K562 (cell line): ENCODE measurements at regions not wholly inside any gene's neighbourhood (a gene's known extent, or its start where the extent isn't known, plus 50 kb on each side); places are given as distances from the start of the nearest gene placed in this dataset.

Experiments used
- ATAC-seq: fragments of 200-7000 bp; cut with Tn5 transposase; 3 replicates; pipeline ENCODE4 v1.9.1; 2020; ENCODE audit warnings: moderate library complexity
- BruUV-seq: library from RNA; stranded (reverse); fragments of 400-500 nt; replicated peaks from 2 replicates; lab custom pipeline; 2021; lab: Mats Ljungman, UMichigan
- CTCF ChIA-PET: fragments of 300-600 bp; formaldehyde crosslinking; extraction: SDS; loops from one replicate; lab custom pipeline; 2021; ENCODE audit warnings: low intra/inter-chr PET ratio; lab: Yijun Ruan, JAX
- POLR2A ChIA-PET: fragments of 300-600, 350-650 bp; sonication (Branson Sonifier 250); formaldehyde crosslinking; extraction: SDS; loops from one replicate; lab custom pipeline; 2021; ENCODE audit warnings: antibody characterized with exemption, inconsistent platforms; lab: Yijun Ruan, JAX
- DNase-seq, 4 experiments: peaks; one replicate each; pipeline versions ENCODE4 v3.0.0 to v3.0.0-alpha.2; 2011 to 2018; ENCODE audit warnings: low spot score in 3 of 4, mixed read lengths in 3 of 4; ENCODE audit errors: extremely low read depth in 1 of 4
- FAIRE-seq: peaks from 2 replicates; lab custom pipeline; 2011; peaks lifted over from hg19 to GRCh38; lab: Jason Lieb, UNC
- H2AFZ ChIP-seq: 2 replicates; pipeline ENCODE4 v1.6.0; 2011; ENCODE audit warnings: low read depth, low read length, control low read depth, inconsistent platforms
- H3K27ac ChIP-seq: fragments of 200-600 bp; 3 replicates; pipeline ENCODE4 v1.8.0; 2011; ENCODE audit warnings: low read depth, mild to moderate bottlenecking, control low read depth, inconsistent platforms, low read length, moderate library complexity, mixed read lengths; ENCODE audit errors: extremely low read depth
- H3K27me3 ChIP-seq, 2 experiments: fragments of 300-600 bp in 1 of 2; 2 replicates in 1 of 2; 3 replicates in 1 of 2; pipeline versions ENCODE4 v1.6.0 to v1.8.0; 2011; ENCODE audit warnings: inconsistent platforms in 2 of 2, low read length in 2 of 2, mild to moderate bottlenecking in 1 of 2, mixed read lengths in 1 of 2, moderate library complexity in 1 of 2; ENCODE audit not compliant: control insufficient read depth in 2 of 2, insufficient read depth in 2 of 2
- H3K36me3 ChIP-seq: fragments of 300-600 bp; 3 replicates; pipeline ENCODE4 v1.8.0; 2011; ENCODE audit warnings: mild to moderate bottlenecking, low read length, inconsistent platforms; ENCODE audit not compliant: control insufficient read depth, insufficient read depth
- H3K4me1 ChIP-seq, 2 experiments: fragments of 200-600 bp in 1 of 2; replicated peaks in 1 of 2; 2 replicates in 1 of 2; 3 replicates in 1 of 2; pipeline versions ENCODE4 v1.5.1 to v1.8.0; 2011; ENCODE audit warnings: inconsistent platforms in 2 of 2, low read length in 2 of 2, mild to moderate bottlenecking in 1 of 2, mixed read lengths in 1 of 2, moderate library complexity in 1 of 2; ENCODE audit not compliant: control insufficient read depth in 2 of 2, insufficient read depth in 2 of 2
- H3K4me2 ChIP-seq: 2 replicates; pipeline ENCODE4 v1.6.1; 2011; ENCODE audit warnings: low read length, control low read depth, inconsistent platforms, mixed read lengths; ENCODE audit not compliant: insufficient read depth
- H3K4me3 ChIP-seq: fragments of 200-600 bp; sonication (generic), shearing (Covaris generic); 2 replicates; pipeline ENCODE4 v1.5.1; 2016; ENCODE audit warnings: control low read depth, inconsistent platforms
- H3K79me2 ChIP-seq: fragments of 200-600 bp; 3 replicates; pipeline ENCODE4 v1.8.0; 2011; ENCODE audit warnings: low read length, inconsistent platforms; ENCODE audit not compliant: control insufficient read depth, insufficient read depth
- H3K9ac ChIP-seq, 2 experiments: 2 replicates each; pipeline versions ENCODE4 v1.6.0 to v1.6.1; 2011; ENCODE audit warnings: low read depth in 2 of 2, low read length in 2 of 2, control low read depth in 1 of 2, inconsistent platforms in 1 of 2, mild to moderate bottlenecking in 1 of 2, mixed read lengths in 1 of 2; ENCODE audit not compliant: insufficient read depth in 1 of 2
- H3K9me1 ChIP-seq: one replicate; pipeline ENCODE4 v1.6.0; 2011; ENCODE audit warnings: inconsistent platforms, mild to moderate bottlenecking, low read length, moderate library complexity; ENCODE audit not compliant: control insufficient read depth, insufficient read depth
- H3K9me3 ChIP-seq: replicated peaks from 2 replicates; pipeline ENCODE4 v1.5.1; 2011; ENCODE audit warnings: low read depth, low read length, inconsistent platforms; ENCODE audit not compliant: control insufficient read depth, insufficient read depth
- H4K20me1 ChIP-seq: replicated peaks from 2 replicates; pipeline ENCODE4 v1.6.1; 2011; ENCODE audit warnings: low read length, inconsistent platforms, mixed read lengths; ENCODE audit not compliant: control insufficient read depth, insufficient read depth
- CBX2 ChIP-seq: fragments of 200-600 bp; sonication (generic); IDR thresholded peaks from one replicate; pipeline ENCODE4 v1.6.1; 2012; ENCODE audit warnings: mild to moderate bottlenecking, low read length, inconsistent platforms; ENCODE audit not compliant: insufficient read depth, poor library complexity, severe bottlenecking
- HSF4 ChIP-seq: fragments of 250-450 bp; sonication (Bioruptor Pico); IDR thresholded peaks from 2 replicates; pipeline ENCODE4 v2.1.2; 2022; ENCODE audit warnings: mild to moderate bottlenecking, moderate library complexity, borderline replicate concordance
- NFIC ChIP-seq: fragments of 450-650 bp; IDR thresholded peaks from 2 replicates; pipeline ENCODE4 v1.6.1; 2017; ENCODE audit warnings: mild to moderate bottlenecking, inconsistent platforms
- RBFOX2 ChIP-seq: fragments of 200-400 bp; formaldehyde crosslinking; IDR thresholded peaks from 2 replicates; pipeline ENCODE4 v1.6.1; 2017; ENCODE audit warnings: low read depth, mild to moderate bottlenecking, low read length, moderate library complexity
- ZBTB34 ChIP-seq: fragments of 250-450 bp; sonication (Bioruptor Pico); IDR thresholded peaks from 2 replicates; pipeline ENCODE4 v1.8.0; 2021; ENCODE audit warnings: mild to moderate bottlenecking, moderate library complexity
- ZNF12 ChIP-seq: sonication (generic); formaldehyde crosslinking; IDR thresholded peaks from 2 replicates; pipeline ENCODE4 v1.4.0; 2020; ENCODE audit warnings: mild to moderate bottlenecking, missing genetic modification reagents
- ZNF324 ChIP-seq: fragments of 250-450 bp; sonication (Bioruptor Pico); IDR thresholded peaks from 2 replicates; pipeline ENCODE4 v1.4.0; 2020; ENCODE audit warnings: mild to moderate bottlenecking
- WGBS: fragments of 100-300 bp; shearing (Covaris generic); methylation state at CpG from one replicate; pipeline ENCODE4 v1.1.6; 2016; ENCODE audit warnings: low coverage, mixed read lengths; ENCODE audit not compliant: insufficient coverage; ENCODE audit errors: missing lambda C conversion rate; 5-methylcytosine and 5-hydroxymethylcytosine counted together
- in situ Hi-C: fragments of 300-500 bp; cut with MboI; formaldehyde crosslinking; loops from 4 replicates; pipeline ENCODE4 v1.15.0; 2018; ENCODE audit warnings: inconsistent platforms, mixed read lengths
- intact Hi-C: fragments of 100-400 bp; cut with micrococcal nuclease; formaldehyde crosslinking; loops from 2 replicates; pipeline ENCODE4 v1.14.2; 2022
- TF ChIP-seq, protein P1 (sequence below): fragments of 250-450 bp; sonication (Bioruptor Pico); IDR thresholded peaks from 2 replicates; pipeline ENCODE4 v1.9.0; 2021; ENCODE audit warnings: mild to moderate bottlenecking, inconsistent platforms

GRCh38 chr5:96282020-96282419, 151.0 kb downstream of the PCSK1 start (continued):
- TF ChIP-seq NFIC (no peak), ZBTB34 (CRISPR knock-in tag) (no peak), ZNF12 (CRISPR knock-in tag) (no peak)
- TF ChIP-seq, all 486 proteins: peak for 0

DNA sequence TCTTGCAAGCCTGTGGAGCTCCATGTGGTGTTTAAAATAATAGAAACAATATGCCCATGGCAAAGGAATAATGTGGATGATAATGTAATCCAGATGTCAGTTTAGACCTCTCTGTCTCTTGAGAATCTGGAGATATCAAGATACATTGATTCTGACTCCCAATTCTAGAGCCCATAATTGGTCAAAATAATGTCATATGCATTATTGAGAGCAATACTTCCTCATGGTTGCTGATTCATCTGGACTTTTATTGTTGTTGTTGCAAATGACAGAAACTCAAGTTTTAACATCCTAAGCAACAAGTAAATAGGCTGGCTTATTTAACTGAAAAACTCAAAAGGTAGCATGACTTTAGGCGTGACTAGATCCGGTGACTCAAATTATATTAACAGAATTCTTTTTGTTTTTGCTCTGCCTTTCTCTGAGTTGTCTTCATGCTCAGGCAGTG, 152.1 kb downstream of the PCSK1 start:
- Histone ChIP-seq H3K4me3 (no peak overlapping the region), H4K20me1 (no peaks in the 10 kb centered on the region), H3K9me1 (no peaks in the 10 kb centered on the region), H2AFZ (no peak overlapping the region), H3K9me3 (no peaks in the 10 kb centered on the region), H3K4me1 (no peaks in the 10 kb centered on the region), H3K4me2 (no peak overlapping the region), H3K27ac (no peak overlapping the region)
- ATAC-seq = no peak
- intact Hi-C loops (no loop called here), in situ Hi-C loops (no loop called here)
- CTCF ChIA-PET = no interaction called here
- DNase-seq = no peak
- BruUV-seq = no TSS peak
- TF ChIP-seq HSF4 (CRISPR knock-in tag) (no peak), RBFOX2 (no peak), ZNF324 (CRISPR knock-in tag) (no peak), CBX2 (no peak)
- TF ChIP-seq, protein P1, sequence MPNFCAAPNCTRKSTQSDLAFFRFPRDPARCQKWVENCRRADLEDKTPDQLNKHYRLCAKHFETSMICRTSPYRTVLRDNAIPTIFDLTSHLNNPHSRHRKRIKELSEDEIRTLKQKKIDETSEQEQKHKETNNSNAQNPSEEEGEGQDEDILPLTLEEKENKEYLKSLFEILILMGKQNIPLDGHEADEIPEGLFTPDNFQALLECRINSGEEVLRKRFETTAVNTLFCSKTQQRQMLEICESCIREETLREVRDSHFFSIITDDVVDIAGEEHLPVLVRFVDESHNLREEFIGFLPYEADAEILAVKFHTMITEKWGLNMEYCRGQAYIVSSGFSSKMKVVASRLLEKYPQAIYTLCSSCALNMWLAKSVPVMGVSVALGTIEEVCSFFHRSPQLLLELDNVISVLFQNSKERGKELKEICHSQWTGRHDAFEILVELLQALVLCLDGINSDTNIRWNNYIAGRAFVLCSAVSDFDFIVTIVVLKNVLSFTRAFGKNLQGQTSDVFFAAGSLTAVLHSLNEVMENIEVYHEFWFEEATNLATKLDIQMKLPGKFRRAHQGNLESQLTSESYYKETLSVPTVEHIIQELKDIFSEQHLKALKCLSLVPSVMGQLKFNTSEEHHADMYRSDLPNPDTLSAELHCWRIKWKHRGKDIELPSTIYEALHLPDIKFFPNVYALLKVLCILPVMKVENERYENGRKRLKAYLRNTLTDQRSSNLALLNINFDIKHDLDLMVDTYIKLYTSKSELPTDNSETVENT (CRISPR knock-in tag) = no peak
- TF ChIP-seq, all 486 proteins: peak for 0
- POLR2A ChIA-PET = no interaction called here
- H3K27me3 ChIP-seq = peaks cover 0 to 3% of the 10 kb centered on the region in 2 experiments; a peak in 1 of 5 replicates
- no peak for FAIRE-seq
- WGBS = 0% methylated on average over 2 of the region's 2 CpGs
- no peaks in the 10 kb centered on the region for H3K79me2 ChIP-seq
- H3K36me3 ChIP-seq = no peaks in the 10 kb centered on the region
- no peak overlapping the region for H3K9ac ChIP-seq
